HepG2 (cell line): ENCODE measurements at regions not wholly inside any gene's neighbourhood (a gene's known extent, or its start where the extent isn't known, plus 50 kb on each side); places are given as distances from the start of the nearest gene placed in this dataset.

ENCODE experiments used
- ATAC-seq: fragments of 200-7000 bp; cut with Tn5 transposase; 3 replicates; pipeline ENCODE4 v1.9.1; 2020; ENCODE audit warnings: mild to moderate bottlenecking, moderate library complexity
- BruUV-seq: library from RNA; stranded (reverse); fragments of 400-500 nt; replicated peaks from 2 replicates; lab custom pipeline; 2021; lab: Mats Ljungman, UMichigan
- CTCF ChIA-PET: fragments of 300-600 bp; formaldehyde crosslinking; extraction: SDS; loops from one replicate; lab custom pipeline; 2021; ENCODE audit warnings: low total read pairs, inconsistent platforms, low intra/inter-chr PET ratio; lab: Yijun Ruan, JAX
- POLR2A ChIA-PET: fragments of 350-600 bp; sonication (Branson Sonifier 250); formaldehyde crosslinking; loops from one replicate; lab custom pipeline; 2020; ENCODE audit warnings: antibody characterized with exemption, inconsistent platforms; lab: Yijun Ruan, JAX
- DNase-seq: peaks from one replicate; pipeline ENCODE4 v3.0.0-alpha.2; 2015; ENCODE audit warnings: low spot score
- FAIRE-seq: peaks from 3 replicates; lab custom pipeline; 2011; peaks lifted over from hg19 to GRCh38; lab: Jason Lieb, UNC
- H2AFZ ChIP-seq: one replicate; pipeline ENCODE4 v1.6.1; 2011; ENCODE audit warnings: low read length, inconsistent platforms
- H3K27ac ChIP-seq: fragments of 300-600 bp; 3 replicates; pipeline ENCODE4 v1.8.0; 2011; ENCODE audit warnings: mixed run types, mild to moderate bottlenecking, mixed read lengths, low read length, inconsistent platforms; ENCODE audit not compliant: insufficient read depth; ENCODE audit errors: extremely low read length
- H3K27me3 ChIP-seq, 2 experiments: fragments of 200-600 bp in 1 of 2; 2 replicates in 1 of 2; 3 replicates in 1 of 2; pipeline versions ENCODE4 v1.6.0 to v1.8.0; 2011; ENCODE audit warnings: low read length in 2 of 2, mild to moderate bottlenecking in 2 of 2, moderate library complexity in 2 of 2, inconsistent platforms in 1 of 2; ENCODE audit not compliant: insufficient read depth in 2 of 2, control insufficient read depth in 1 of 2
- H3K36me3 ChIP-seq, 2 experiments: fragments of 200-600 bp in 1 of 2; replicated peaks in 1 of 2; 2 replicates in 1 of 2; 3 replicates in 1 of 2; pipeline versions ENCODE4 v1.5.1 to v1.8.0; 2011; ENCODE audit warnings: low read length in 2 of 2, inconsistent platforms in 1 of 2; ENCODE audit not compliant: insufficient read depth in 2 of 2, control insufficient read depth in 1 of 2
- H3K4me1 ChIP-seq: 2 replicates; pipeline ENCODE4 v1.5.1; 2012; ENCODE audit warnings: low read length, inconsistent platforms; ENCODE audit not compliant: insufficient read depth
- H3K4me2 ChIP-seq: 2 replicates; pipeline ENCODE4 v1.6.0; 2011; ENCODE audit warnings: low read depth, low read length, inconsistent platforms
- H3K4me3 ChIP-seq, 3 experiments: fragments of 200-600 bp in 1 of 3; sonication (generic), shearing (Covaris generic) in 1 of 3; replicated peaks in 1 of 3; 2 replicates each; pipeline ENCODE4 v1.5.1; 2011 to 2016; ENCODE audit warnings: low read length in 3 of 3, inconsistent platforms in 2 of 3, low read depth in 2 of 3, mild to moderate bottlenecking in 2 of 3, control low read depth in 1 of 3, mixed read lengths in 1 of 3; ENCODE audit not compliant: insufficient read depth in 1 of 3
- H3K79me2 ChIP-seq: one replicate; pipeline ENCODE4 v1.6.1; 2011; ENCODE audit warnings: low read length, inconsistent platforms; ENCODE audit not compliant: insufficient read depth
- H3K9ac ChIP-seq: 2 replicates; pipeline ENCODE4 v1.6.0; 2011; ENCODE audit warnings: mild to moderate bottlenecking, low read depth, low read length, inconsistent platforms; ENCODE audit not compliant: insufficient read depth
- H3K9me3 ChIP-seq: 2 replicates; pipeline ENCODE4 v1.5.1; 2012; ENCODE audit warnings: mild to moderate bottlenecking, low read length
- H4K20me1 ChIP-seq: 2 replicates; pipeline ENCODE4 v1.6.0; 2011; ENCODE audit warnings: inconsistent platforms, mild to moderate bottlenecking, low read length, moderate library complexity; ENCODE audit not compliant: insufficient read depth
- ELF4 ChIP-seq: sonication (generic); formaldehyde crosslinking; IDR thresholded peaks from 2 replicates; pipeline ENCODE4 v1.5.0; 2020; ENCODE audit warnings: missing genetic modification reagents, mild to moderate bottlenecking, moderate library complexity, borderline replicate concordance
- FOXA3 ChIP-seq: IDR thresholded peaks from 2 replicates; pipeline ENCODE4 v1.6.1; 2016; ENCODE audit warnings: missing genetic modification reagents, missing compliant biosample characterization
- FOXP1 ChIP-seq, 2 experiments: fragments of 450-650 bp in 1 of 2; IDR thresholded peaks; 2 replicates each; pipeline ENCODE4 v1.6.1; 2017 to 2018; ENCODE audit warnings: antibody characterized with exemption in 1 of 2
- GPBP1L1 ChIP-seq: sonication (generic); formaldehyde crosslinking; IDR thresholded peaks from 2 replicates; pipeline ENCODE4 v1.5.0; 2020; ENCODE audit warnings: mild to moderate bottlenecking, missing genetic modification reagents
- KDM3A ChIP-seq: IDR thresholded peaks from 2 replicates; pipeline ENCODE4 v1.6.1; 2018; ENCODE audit warnings: low read depth, missing compliant biosample characterization
- MIXL1 ChIP-seq: IDR thresholded peaks from 2 replicates; pipeline ENCODE4 v1.6.1; 2016
- MXD4 ChIP-seq: IDR thresholded peaks from 2 replicates; pipeline ENCODE4 v1.6.1; 2016; ENCODE audit warnings: mild to moderate bottlenecking, missing biosample characterization, missing genetic modification reagents
- NFYB ChIP-seq: sonication (generic); formaldehyde crosslinking; IDR thresholded peaks from 2 replicates; pipeline ENCODE4 v1.4.0; 2020; ENCODE audit warnings: missing genetic modification reagents
- PHF21A ChIP-seq: sonication (generic); formaldehyde crosslinking; IDR thresholded peaks from 2 replicates; pipeline ENCODE4 v1.5.0; 2020; ENCODE audit warnings: mild to moderate bottlenecking, missing genetic modification reagents
- REPIN1 ChIP-seq: sonication (generic); formaldehyde crosslinking; IDR thresholded peaks from 2 replicates; pipeline ENCODE4 v1.8.0; 2022; ENCODE audit warnings: missing genetic modification reagents, low read depth, mild to moderate bottlenecking, borderline replicate concordance
- SAP130 ChIP-seq: IDR thresholded peaks from 2 replicates; pipeline ENCODE4 v1.6.1; 2016; ENCODE audit warnings: low read depth
- SOX13 ChIP-seq, 3 experiments: fragments of 450-650 bp in 1 of 3; sonication (generic) in 1 of 3; formaldehyde crosslinking in 1 of 3; IDR thresholded peaks in 2 of 3; conservative IDR thresholded peaks in 1 of 3; 2 replicates each; pipeline versions ENCODE4 v1.5.0 to v1.6.1; 2016 to 2020; ENCODE audit warnings: antibody characterized with exemption in 1 of 3, mild to moderate bottlenecking in 1 of 3, missing compliant biosample characterization in 1 of 3, missing genetic modification reagents in 1 of 3, moderate library complexity in 1 of 3
- SOX5 ChIP-seq: IDR thresholded peaks from 2 replicates; pipeline ENCODE4 v1.6.1; 2016; ENCODE audit warnings: borderline replicate concordance
- SOX6 ChIP-seq, 2 experiments: fragments of 450-650 bp in 1 of 2; sonication (generic) in 1 of 2; formaldehyde crosslinking in 1 of 2; IDR thresholded peaks; 2 replicates each; pipeline versions ENCODE4 v1.4.0 to v1.6.1; 2017 to 2020; ENCODE audit warnings: antibody characterized with exemption in 1 of 2, mild to moderate bottlenecking in 1 of 2, missing genetic modification reagents in 1 of 2
- STAT5B ChIP-seq: sonication (generic); formaldehyde crosslinking; IDR thresholded peaks from 2 replicates; pipeline ENCODE4 v1.4.0; 2020; ENCODE audit warnings: missing genetic modification reagents
- TMF1 ChIP-seq: sonication (generic); formaldehyde crosslinking; IDR thresholded peaks from 2 replicates; pipeline ENCODE4 v1.8.1; 2022; ENCODE audit warnings: low read depth, missing genetic modification reagents
- ZFP41 ChIP-seq: sonication (generic); formaldehyde crosslinking; IDR thresholded peaks from 2 replicates; pipeline ENCODE4 v1.4.0; 2020; ENCODE audit warnings: mild to moderate bottlenecking, missing genetic modification reagents, borderline replicate concordance
- ZNF124 ChIP-seq: sonication (generic); formaldehyde crosslinking; IDR thresholded peaks from 2 replicates; pipeline ENCODE4 v1.4.0; 2020; ENCODE audit warnings: missing genetic modification reagents
- ZNF143 ChIP-seq: sonication (generic); formaldehyde crosslinking; IDR thresholded peaks from 2 replicates; pipeline ENCODE4 v1.4.0; 2020; ENCODE audit warnings: missing genetic modification reagents
- ZNF256 ChIP-seq: sonication (generic); formaldehyde crosslinking; conservative IDR thresholded peaks from 2 replicates; pipeline ENCODE4 v1.4.0; 2020; ENCODE audit warnings: missing genetic modification reagents
- ZNF263 ChIP-seq: sonication (generic); formaldehyde crosslinking; IDR thresholded peaks from 2 replicates; pipeline ENCODE4 v1.4.0; 2020; ENCODE audit warnings: missing genetic modification reagents
- ZNF547 ChIP-seq: sonication (generic); formaldehyde crosslinking; IDR thresholded peaks from 2 replicates; pipeline ENCODE4 v1.5.1; 2020; ENCODE audit warnings: mild to moderate bottlenecking, missing genetic modification reagents
- ZNF652 ChIP-seq: IDR thresholded peaks from 2 replicates; pipeline ENCODE4 v1.6.1; 2016; ENCODE audit warnings: low read depth, borderline replicate concordance
- ZNF792 ChIP-seq: IDR thresholded peaks from 2 replicates; pipeline ENCODE4 v1.6.1; 2016
- WGBS: methylation state at CpG from one replicate; pipeline ENCODE4 v1.1.6; 2017; ENCODE audit warnings: low lambda C conversion rate; 5-methylcytosine and 5-hydroxymethylcytosine counted together
- in situ Hi-C: cut with HindIII; loops from 2 replicates; pipeline ENCODE4 v1.10.0; 2017; ENCODE audit warnings: low pct_unique_long_range_greater_than_20kb; ENCODE audit not compliant: extremely low pct_ligation_motif_present
- intact Hi-C: fragments of 100-400 bp; cut with micrococcal nuclease; formaldehyde crosslinking; loops from one replicate; pipeline ENCODE4 v1.10.0; 2022; ENCODE audit not compliant: unreplicated experiment
- TF ChIP-seq, protein P1 (sequence below): sonication (generic); formaldehyde crosslinking; conservative IDR thresholded peaks from 2 replicates; pipeline ENCODE4 v1.8.0; 2022; ENCODE audit warnings: missing genetic modification reagents

GRCh38 chr20:55469074-55469473, 536.2 kb downstream of the CBLN4 start (continued):
- TF ChIP-seq SOX5 (CRISPR knock-in tag) (peak; percentile 80; the same call in 1 of the 2 replicates), TMF1 (CRISPR knock-in tag) (no peak), KDM3A (CRISPR knock-in tag) (no peak), ZNF652 (CRISPR knock-in tag) (peak; percentile 78), SOX6 (IDR thresholded peaks at IDR 0.05) (no peak), SOX6 (CRISPR knock-in tag; IDR thresholded peaks at IDR 0.05) (peak; percentile 66), STAT5B (CRISPR knock-in tag) (no peak), PHF21A (no peak), FOXA3 (0 out of 2 replicates have a peak, but pooled peaks have one; percentile 31), ZNF143 (no peak), ZNF792 (CRISPR knock-in tag) (no peak), MIXL1 (CRISPR knock-in tag) (0 out of 2 replicates have a peak, but pooled peaks have one; percentile 30), FOXP1 (IDR thresholded peaks at IDR 0.05) (no peak), FOXP1 (CRISPR knock-in tag; IDR thresholded peaks at IDR 0.05) (peak; percentile 51; the same call in 1 of the 2 replicates), ZNF263 (CRISPR knock-in tag) (no peak), SOX13 (IDR thresholded peaks at IDR 0.05) (no peak), SOX13 (CRISPR knock-in tag; conservative IDR thresholded peaks at IDR 0.05 in 1 of 2, IDR thresholded peaks at IDR 0.05 in 1 of 2) (peak in 1 of 2 experiments; percentile 83; a peak in 2 of 4 replicates), SAP130 (CRISPR knock-in tag) (0 out of 2 replicates have a peak, but pooled peaks have one; percentile 15), MXD4 (CRISPR knock-in tag) (no peak)
- TF ChIP-seq, all 625 proteins: peak for 16

DNA sequence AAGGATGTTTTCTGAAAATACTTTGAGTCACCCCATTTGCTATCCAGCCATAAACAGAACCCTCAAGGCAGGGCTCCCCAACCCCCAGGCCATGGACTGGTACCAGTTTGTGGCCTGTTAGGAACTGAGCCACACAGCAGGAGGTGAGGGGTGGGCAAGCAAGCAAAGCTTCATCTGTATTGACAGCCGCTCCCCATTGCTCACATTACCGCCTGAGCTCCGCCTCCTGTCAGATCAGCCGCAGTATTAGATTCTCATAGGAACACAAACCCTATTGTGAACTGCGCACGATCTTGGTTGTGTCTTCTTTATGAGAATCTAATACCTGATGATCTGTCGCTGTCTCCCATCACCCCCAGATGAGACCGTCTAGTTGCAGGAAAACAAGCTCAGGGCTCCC, 543.8 kb downstream of the CBLN4 start:
- ChIA-PET CTCF (no interaction called here), POLR2A (no interaction called here)
- Histone ChIP-seq H4K20me1 (no peaks in the 10 kb centered on the region), H3K4me3 (no peak overlapping the region), H3K36me3 (no peaks in the 10 kb centered on the region), H3K4me1 (no peaks in the 10 kb centered on the region), H3K27me3 (no peaks in the 10 kb centered on the region), H3K9me3 (peaks cover 82% of the 10 kb centered on the region), H3K79me2 (no peaks in the 10 kb centered on the region), H2AFZ (no peak overlapping the region), H3K27ac (no peak overlapping the region), H3K9ac (no peak overlapping the region), H3K4me2 (no peak overlapping the region)
- no TSS peak for BruUV-seq
- FAIRE-seq (no peak), DNase-seq (no peak), ATAC-seq (no peak)
- 87% methylated on average over 8 of the region's 8 CpGs for WGBS
- intact Hi-C loops, result no loop called here
- in situ Hi-C loops, result no loop called here
- TF ChIP-seq GPBP1L1 (CRISPR knock-in tag) (no peak), NFYB (CRISPR knock-in tag) (no peak), ZNF547 (CRISPR knock-in tag) (no peak), ZNF256 (CRISPR knock-in tag) (no peak), ELF4 (no peak), REPIN1 (CRISPR knock-in tag) (no peak), ZFP41 (CRISPR knock-in tag) (no peak), ZNF124 (no peak)
- TF ChIP-seq, protein P1, sequence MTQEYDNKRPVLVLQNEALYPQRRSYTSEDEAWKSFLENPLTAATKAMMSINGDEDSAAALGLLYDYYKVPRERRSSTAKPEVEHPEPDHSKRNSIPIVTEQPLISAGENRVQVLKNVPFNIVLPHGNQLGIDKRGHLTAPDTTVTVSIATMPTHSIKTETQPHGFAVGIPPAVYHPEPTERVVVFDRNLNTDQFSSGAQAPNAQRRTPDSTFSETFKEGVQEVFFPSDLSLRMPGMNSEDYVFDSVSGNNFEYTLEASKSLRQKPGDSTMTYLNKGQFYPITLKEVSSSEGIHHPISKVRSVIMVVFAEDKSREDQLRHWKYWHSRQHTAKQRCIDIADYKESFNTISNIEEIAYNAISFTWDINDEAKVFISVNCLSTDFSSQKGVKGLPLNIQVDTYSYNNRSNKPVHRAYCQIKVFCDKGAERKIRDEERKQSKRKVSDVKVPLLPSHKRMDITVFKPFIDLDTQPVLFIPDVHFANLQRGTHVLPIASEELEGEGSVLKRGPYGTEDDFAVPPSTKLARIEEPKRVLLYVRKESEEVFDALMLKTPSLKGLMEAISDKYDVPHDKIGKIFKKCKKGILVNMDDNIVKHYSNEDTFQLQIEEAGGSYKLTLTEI (CRISPR knock-in tag), result no peak
